ENCODE measurements at regions not wholly inside any gene's neighbourhood (a gene's known extent, or its start where the extent isn't known, plus 50 kb on each side); places are given as distances from the start of the nearest gene placed in this dataset.

DNA sequence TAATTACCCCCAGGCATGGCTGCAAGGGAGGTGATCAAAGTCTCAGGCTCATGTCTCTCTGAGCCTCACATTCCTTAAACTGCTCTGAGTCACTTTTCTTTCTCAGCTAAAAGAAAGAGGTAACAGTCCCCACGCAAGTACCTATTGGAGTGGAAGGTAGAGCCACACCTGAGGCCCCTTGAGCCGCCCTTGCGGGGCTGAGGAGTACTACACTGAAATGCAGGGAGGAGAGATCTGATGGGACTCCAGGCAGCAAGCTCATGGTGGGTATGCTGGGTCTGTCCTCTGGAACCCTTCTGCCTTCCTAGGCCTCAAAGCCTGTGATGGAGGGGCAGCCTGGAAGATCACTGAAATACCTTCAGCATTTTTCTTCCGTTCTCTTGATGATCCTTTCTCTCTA is 960.0 kb downstream of the DNAJB9 start:
- H3K4me3 ChIP-seq (ENCODE audit: low read length), result no peak overlapping the region
- TF ChIP-seq, protein P1, sequence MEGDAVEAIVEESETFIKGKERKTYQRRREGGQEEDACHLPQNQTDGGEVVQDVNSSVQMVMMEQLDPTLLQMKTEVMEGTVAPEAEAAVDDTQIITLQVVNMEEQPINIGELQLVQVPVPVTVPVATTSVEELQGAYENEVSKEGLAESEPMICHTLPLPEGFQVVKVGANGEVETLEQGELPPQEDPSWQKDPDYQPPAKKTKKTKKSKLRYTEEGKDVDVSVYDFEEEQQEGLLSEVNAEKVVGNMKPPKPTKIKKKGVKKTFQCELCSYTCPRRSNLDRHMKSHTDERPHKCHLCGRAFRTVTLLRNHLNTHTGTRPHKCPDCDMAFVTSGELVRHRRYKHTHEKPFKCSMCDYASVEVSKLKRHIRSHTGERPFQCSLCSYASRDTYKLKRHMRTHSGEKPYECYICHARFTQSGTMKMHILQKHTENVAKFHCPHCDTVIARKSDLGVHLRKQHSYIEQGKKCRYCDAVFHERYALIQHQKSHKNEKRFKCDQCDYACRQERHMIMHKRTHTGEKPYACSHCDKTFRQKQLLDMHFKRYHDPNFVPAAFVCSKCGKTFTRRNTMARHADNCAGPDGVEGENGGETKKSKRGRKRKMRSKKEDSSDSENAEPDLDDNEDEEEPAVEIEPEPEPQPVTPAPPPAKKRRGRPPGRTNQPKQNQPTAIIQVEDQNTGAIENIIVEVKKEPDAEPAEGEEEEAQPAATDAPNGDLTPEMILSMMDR (conservative IDR thresholded peaks at IDR 0.05; ENCODE audit: low read depth, low read length), result no peak
- no peak for DNase-seq (ENCODE audit: low read depth)

GRCh38 chr7:109532262-109532992 is 962.8 kb downstream of the DNAJB9 start:
- TF ChIP-seq, protein P1 (conservative IDR thresholded peaks at IDR 0.05; ENCODE audit: low read depth, low read length), result no peak
- H3K4me3 ChIP-seq (ENCODE audit: low read length), result no peak overlapping the region
- DNase-seq (ENCODE audit: low read depth), result no peak

DNA sequence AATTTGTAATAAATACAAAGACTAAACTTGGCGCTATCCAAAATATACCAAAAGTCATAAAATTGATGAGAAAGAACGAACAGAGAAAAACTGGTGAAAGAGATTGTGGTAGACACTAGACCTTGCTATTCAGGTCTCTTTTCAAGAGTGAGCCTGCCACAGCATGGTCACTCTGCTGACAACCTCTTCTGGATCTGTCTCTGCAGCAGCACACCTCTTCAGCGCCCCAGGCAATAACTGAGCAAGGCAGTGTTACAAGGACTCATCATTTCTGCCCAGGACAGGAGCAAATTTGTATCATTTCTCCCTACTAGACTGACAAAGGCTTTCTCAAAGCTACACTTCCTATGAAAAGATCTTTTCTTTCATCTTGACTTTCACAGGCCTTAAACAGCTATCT is 976.0 kb downstream of the DNAJB9 start:
- DNase-seq (ENCODE audit: low read depth), result no peak
- H3K4me3 ChIP-seq (ENCODE audit: low read length), result no peak overlapping the region
- TF ChIP-seq, protein P1 (conservative IDR thresholded peaks at IDR 0.05; ENCODE audit: low read depth, low read length), result no peak

- no peak overlapping the region for H3K4me3 ChIP-seq (ENCODE audit: low read length)
- TF ChIP-seq, protein P1 (conservative IDR thresholded peaks at IDR 0.05; ENCODE audit: low read depth, low read length), result no peak
- no peak for DNase-seq (ENCODE audit: low read depth)
Observed at GRCh38 chr7:109549471-109550193, 980.0 kb downstream of the DNAJB9 start.

DNA sequence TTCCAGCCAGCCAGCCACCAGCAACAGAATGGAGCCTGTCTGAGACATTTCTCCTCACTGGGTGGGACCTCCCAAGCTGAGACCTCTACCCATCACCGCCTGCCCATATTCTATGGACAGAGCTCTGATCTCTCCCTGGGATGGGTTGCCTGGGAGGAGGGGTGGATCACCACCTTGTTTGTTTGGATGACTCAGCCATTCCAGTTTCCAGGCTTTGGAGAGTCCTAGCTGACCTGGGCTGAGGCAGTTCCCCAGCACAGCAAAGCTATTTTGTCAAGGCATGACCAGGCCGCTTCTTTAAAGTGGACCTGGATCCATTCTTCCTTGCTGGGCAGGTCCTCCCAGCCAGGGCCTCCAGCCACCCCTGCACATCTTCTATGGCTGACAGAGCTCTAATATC is 982.3 kb downstream of the DNAJB9 start:
- no peak for DNase-seq (ENCODE audit: low read depth)
- TF ChIP-seq, protein P1 (conservative IDR thresholded peaks at IDR 0.05; ENCODE audit: low read depth, low read length), result no peak

DNA sequence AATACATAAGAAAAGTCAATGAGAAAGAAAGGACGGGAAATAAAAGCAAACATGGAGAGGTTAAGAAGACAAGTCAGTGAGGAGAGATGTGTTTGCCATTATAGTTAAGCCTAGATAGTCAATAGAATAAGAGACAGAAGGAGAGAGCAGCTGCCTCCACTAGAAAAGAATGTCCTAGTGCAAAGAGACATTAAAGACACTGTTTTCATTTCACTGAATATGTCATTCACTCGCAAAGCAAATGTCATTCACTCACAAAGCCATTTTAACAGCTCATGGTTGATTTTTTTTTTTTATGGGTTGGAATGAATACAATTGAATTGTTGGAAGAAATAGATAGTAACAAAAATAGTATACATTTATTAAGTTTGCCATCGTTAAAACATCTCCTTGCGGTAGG is 1007.6 kb downstream of the DNAJB9 start:
- DNase-seq (ENCODE audit: low read depth), result no peak

More for the DNA sequence above, 982.3 kb downstream of the DNAJB9 start:
- H3K4me3 ChIP-seq (ENCODE audit: low read length), result no peak overlapping the region

More for the DNA sequence above, 1007.6 kb downstream of the DNAJB9 start:
- H3K4me3 ChIP-seq (ENCODE audit: low read length), result no peak overlapping the region
- TF ChIP-seq, protein P1 (conservative IDR thresholded peaks at IDR 0.05; ENCODE audit: low read depth, low read length), result no peak
